HCT116 (cell line): ENCODE measurements at regions not wholly inside any gene's neighbourhood (a gene's known extent, or its start where the extent isn't known, plus 50 kb on each side); places are given as distances from the start of the nearest gene placed in this dataset.

ENCODE experiments used
- ATAC-seq: fragments of 200-7000 bp; cut with Tn5 transposase; 2 replicates; pipeline ENCODE4 v1.9.1; 2020; ENCODE audit warnings: mild to moderate bottlenecking, moderate library complexity
- BruUV-seq: library from RNA; stranded (reverse); fragments of 400-500 nt; replicated peaks from 2 replicates; lab custom pipeline; 2021; lab: Mats Ljungman, UMichigan
- CTCF ChIA-PET: fragments of 300-600 bp; sonication (Branson Sonifier 250); formaldehyde crosslinking; loops from one replicate; lab custom pipeline; 2021; ENCODE audit warnings: antibody characterized with exemption; lab: Charles Lee
- POLR2A ChIA-PET: fragments of 300-600, 350-600 bp; sonication (Branson Sonifier 250); formaldehyde crosslinking; loops from one replicate; lab custom pipeline; 2021; ENCODE audit warnings: antibody characterized with exemption; lab: Charles Lee
- RAD21 ChIA-PET, 2 experiments: fragments of 300-600 bp; sonication (Branson Sonifier 250); formaldehyde crosslinking; loops; one replicate each; lab custom pipeline; 2023; ENCODE audit warnings: low total read pairs in 2 of 2; ENCODE audit not compliant: uncharacterized antibody in 2 of 2, unreplicated experiment in 2 of 2, low non-redundant PET in 1 of 2; lab: Charles Lee
- DNase-seq: peaks from one replicate; pipeline ENCODE4 v3.0.0-alpha.2; 2010; ENCODE audit warnings: low read depth, low spot score
- H2AFZ ChIP-seq: fragments of 200-600 bp; shearing (Covaris generic), sonication (generic); 2 replicates; pipeline ENCODE4 v1.6.1; 2017; ENCODE audit warnings: low read depth, mixed run types, mixed read lengths, antibody characterized with exemption, low read length; ENCODE audit not compliant: poor library complexity, severe bottlenecking
- H3K27ac ChIP-seq: 2 replicates; pipeline ENCODE4 v1.5.1; 2012; ENCODE audit warnings: low read depth, low read length
- H3K27me3 ChIP-seq: fragments of 200-600 bp; sonication (generic); 2 replicates; pipeline ENCODE4 v1.6.1; 2016; ENCODE audit warnings: mixed run types, low read length, mixed read lengths; ENCODE audit not compliant: insufficient read depth
- H3K36me3 ChIP-seq, 2 experiments: fragments of 200-500 bp in 1 of 2; fragments of 200-600 bp in 1 of 2; sonication (Bioruptor generic) in 1 of 2; sonication (generic) in 1 of 2; 2 replicates each; pipeline versions ENCODE4 v1.5.1 to v1.6.1; 2014 to 2016; ENCODE audit warnings: low read length in 2 of 2, inconsistent platforms in 1 of 2, mixed read lengths in 1 of 2, mixed run types in 1 of 2; ENCODE audit not compliant: insufficient read depth in 2 of 2, control insufficient read depth in 1 of 2
- H3K4me1 ChIP-seq, 2 experiments: fragments of 200-600 bp in 1 of 2; sonication (generic) in 1 of 2; 2 replicates each; pipeline versions ENCODE4 v1.5.1 to v1.6.1; 2012 to 2017; ENCODE audit warnings: low read length in 2 of 2, inconsistent platforms in 1 of 2, mild to moderate bottlenecking in 1 of 2, mixed read lengths in 1 of 2, mixed run types in 1 of 2, moderate library complexity in 1 of 2; ENCODE audit not compliant: insufficient read depth in 2 of 2, control insufficient read depth in 1 of 2
- H3K4me2 ChIP-seq: fragments of 200-600 bp; sonication (generic); 2 replicates; pipeline ENCODE4 v1.6.1; 2017; ENCODE audit warnings: mixed run types, low read length, mixed read lengths
- H3K4me3 ChIP-seq, 2 experiments: fragments of 200-600 bp in 1 of 2; sonication (generic) in 1 of 2; replicated peaks in 1 of 2; 2 replicates each; pipeline ENCODE4 v1.5.1; 2011 to 2016; ENCODE audit warnings: low read length in 2 of 2, control low read depth in 1 of 2, low read depth in 1 of 2, mild to moderate bottlenecking in 1 of 2, mixed read lengths in 1 of 2, mixed run types in 1 of 2
- H3K79me2 ChIP-seq: fragments of 200-600 bp; sonication (generic); 2 replicates; pipeline ENCODE4 v1.6.1; 2017; ENCODE audit warnings: mild to moderate bottlenecking, mixed run types, low read length, moderate library complexity, mixed read lengths; ENCODE audit not compliant: insufficient read depth
- H3K9ac ChIP-seq: fragments of 200-600 bp; sonication (generic); 2 replicates; pipeline ENCODE4 v1.6.1; 2016; ENCODE audit warnings: low read length, mixed read lengths
- H3K9me2 ChIP-seq: fragments of 200-600 bp; sonication (generic), shearing (Covaris generic); 2 replicates; pipeline ENCODE4 v1.6.1; 2017; ENCODE audit warnings: mixed run types, mild to moderate bottlenecking, moderate library complexity; ENCODE audit not compliant: insufficient read depth
- H3K9me3 ChIP-seq, 2 experiments: fragments of 200-500 bp in 1 of 2; fragments of 200-600 bp in 1 of 2; sonication (Bioruptor generic) in 1 of 2; sonication (generic) in 1 of 2; 2 replicates each; pipeline ENCODE4 v1.6.1; 2014 to 2017; ENCODE audit warnings: low read length in 2 of 2, mixed read lengths in 2 of 2, inconsistent platforms in 1 of 2, low read depth in 1 of 2, mild to moderate bottlenecking in 1 of 2, mixed run types in 1 of 2, moderate library complexity in 1 of 2; ENCODE audit not compliant: control insufficient read depth in 1 of 2, insufficient read depth in 1 of 2
- H4K20me1 ChIP-seq: fragments of 200-600 bp; sonication (generic), shearing (Covaris generic); 2 replicates; pipeline ENCODE4 v1.6.1; 2017; ENCODE audit warnings: mixed run types, mild to moderate bottlenecking, moderate library complexity; ENCODE audit not compliant: insufficient read depth
- CBX3 ChIP-seq: IDR thresholded peaks from 2 replicates; pipeline ENCODE4 v1.6.1; 2012; ENCODE audit warnings: low read depth
- CTCF ChIP-seq, 3 experiments: fragments of 200-600 bp in 1 of 3; sonication (generic) in 1 of 3; IDR thresholded peaks in 2 of 3; conservative IDR thresholded peaks in 1 of 3; 2 replicates each; pipeline ENCODE4 v1.5.1; 2012 to 2017; ENCODE audit warnings: low read depth in 2 of 3, low read length in 2 of 3, antibody characterized with exemption in 1 of 3, borderline replicate concordance in 1 of 3, control low read depth in 1 of 3, mild to moderate bottlenecking in 1 of 3, mixed read lengths in 1 of 3, mixed run types in 1 of 3, moderate library complexity in 1 of 3; ENCODE audit not compliant: insufficient read depth in 1 of 3
- ELF1 ChIP-seq: IDR thresholded peaks from 2 replicates; pipeline ENCODE4 v1.6.1; 2012; ENCODE audit warnings: low read depth, borderline replicate concordance
- RAD21 ChIP-seq: IDR thresholded peaks from 2 replicates; pipeline ENCODE4 v1.6.1; 2012; ENCODE audit warnings: low read depth, mild to moderate bottlenecking
- SIN3A ChIP-seq: IDR thresholded peaks from 2 replicates; pipeline ENCODE4 v1.6.1; 2012; ENCODE audit warnings: low read depth
- SRF ChIP-seq: IDR thresholded peaks from 2 replicates; pipeline ENCODE4 v1.6.1; 2012; ENCODE audit warnings: low read depth
- TCF7L2 ChIP-seq: IDR thresholded peaks from 2 replicates; pipeline ENCODE4 v1.7.0; 2011; ENCODE audit warnings: borderline replicate concordance, inconsistent platforms; ENCODE audit not compliant: insufficient read depth, insufficient read length; ENCODE audit errors: extremely low read depth
- YY1 ChIP-seq: IDR thresholded peaks from 2 replicates; pipeline ENCODE4 v1.6.1; 2011; ENCODE audit warnings: low read length, low read depth, moderate library complexity, mild to moderate bottlenecking; ENCODE audit not compliant: insufficient replicate concordance; ENCODE audit errors: extremely low read depth
- ZBTB33 ChIP-seq: IDR thresholded peaks from 2 replicates; pipeline ENCODE4 v1.6.1; 2011; ENCODE audit warnings: mild to moderate bottlenecking, low read length, moderate library complexity; ENCODE audit not compliant: insufficient replicate concordance; ENCODE audit errors: extremely low read depth
- ZFX ChIP-seq: fragments of 450-650 bp; IDR thresholded peaks from 2 replicates; pipeline ENCODE4 v1.6.1; 2017
- intact Hi-C: fragments of 100-400 bp; cut with micrococcal nuclease; formaldehyde crosslinking; loops from 2 replicates; pipeline ENCODE4 v1.10.0; 2022

GRCh38 chrX:95841863-95842262 is 842.8 kb upstream of the DIAPH2 start:
- no peak for DNase-seq
- RAD21 ChIA-PET, result no interaction called here
- H3K9me3 ChIP-seq, result no peaks in the 10 kb centered on the region
- no peaks in the 10 kb centered on the region for H3K36me3 ChIP-seq
- no peak overlapping the region for H3K9ac ChIP-seq
- H3K27me3 ChIP-seq, result no peaks in the 10 kb centered on the region
- intact Hi-C loops, result no loop called here
- H3K79me2 ChIP-seq, result no peaks in the 10 kb centered on the region
- no peak overlapping the region for H3K27ac ChIP-seq
- H3K9me2 ChIP-seq, result no peaks in the 10 kb centered on the region
- no peak for ATAC-seq
- CTCF ChIA-PET, result no interaction called here
- H2AFZ ChIP-seq, result no peak overlapping the region
- no peaks in the 10 kb centered on the region for H3K4me1 ChIP-seq
- H3K4me3 ChIP-seq, result no peak overlapping the region
- no peak for TF ChIP-seq RAD21
- no peak for TF ChIP-seq CTCF (IDR thresholded peaks at IDR 0.05 in 2 of 3, conservative IDR thresholded peaks at IDR 0.05 in 1 of 3; ENCODE audit: borderline replicate concordance in 1 of 3, insufficient read depth in 1 of 3, low read depth in 2 of 3, low read length in 2 of 3)
- no peak for TF ChIP-seq SIN3A
- TF ChIP-seq TCF7L2, result no peak
- no peak for TF ChIP-seq ZBTB33
- no peak for TF ChIP-seq YY1
- no peak for TF ChIP-seq CBX3
- TF ChIP-seq ELF1, result no peak
- TF ChIP-seq ZFX, result no peak
- no peak for TF ChIP-seq SRF
- no peak overlapping the region for H3K4me2 ChIP-seq
- POLR2A ChIA-PET, result no interaction called here
- BruUV-seq, result no TSS peak
- no peaks in the 10 kb centered on the region for H4K20me1 ChIP-seq
